Cardiac fibroblast (primary cell): ENCODE measurements at regions not wholly inside any gene's neighbourhood (a gene's known extent, or its start where the extent isn't known, plus 50 kb on each side); places are given as distances from the start of the nearest gene placed in this dataset.

Source experiments
- DNase-seq, 2 donors: peaks; one replicate each; pipeline versions ENCODE4 v3.0.0 to v3.0.0-alpha.2; 2010; ENCODE audit warnings: low read depth in 2 of 2
- H3K4me3 ChIP-seq, 2 donors: replicated peaks in 1 of 2; 1 replicate in 1 of 2; 2 replicates in 1 of 2; pipeline ENCODE4 v1.5.1; 2011; ENCODE audit warnings: low read depth in 2 of 2, low read length in 2 of 2, mild to moderate bottlenecking in 2 of 2, moderate library complexity in 1 of 2
- CTCF ChIP-seq: IDR thresholded peaks from one replicate; pipeline ENCODE4 v1.5.1; 2011; ENCODE audit warnings: low read depth, mild to moderate bottlenecking, low read length, inconsistent platforms

GRCh38 chr11:62073061-62073460, 50.8 kb upstream of the INCENP start:
- no peak for TF ChIP-seq CTCF
- DNase-seq = no peak
- no peak overlapping the region for H3K4me3 ChIP-seq

GRCh38 chr11:62071408-62071807, 52.4 kb upstream of the INCENP start:
- peak in 1 of 2 donors; percentile 17 for DNase-seq
- TF ChIP-seq CTCF = no peak
- H3K4me3 ChIP-seq = no peak overlapping the region

GRCh38 chr11:62069986-62070919, 53.6 kb upstream of the INCENP start:
- DNase-seq = no peak
- TF ChIP-seq CTCF = no peak
- H3K4me3 ChIP-seq = no peak overlapping the region

GRCh38 chr11:62069374-62069773, 54.4 kb upstream of the INCENP start:
- no peak overlapping the region for H3K4me3 ChIP-seq
- no peak for TF ChIP-seq CTCF
- no peak for DNase-seq

- H3K4me3 ChIP-seq = no peak overlapping the region
- TF ChIP-seq CTCF = no peak
- no peak for DNase-seq
Observed at GRCh38 chr11:62068730-62069129, 55.1 kb upstream of the INCENP start.

DNA sequence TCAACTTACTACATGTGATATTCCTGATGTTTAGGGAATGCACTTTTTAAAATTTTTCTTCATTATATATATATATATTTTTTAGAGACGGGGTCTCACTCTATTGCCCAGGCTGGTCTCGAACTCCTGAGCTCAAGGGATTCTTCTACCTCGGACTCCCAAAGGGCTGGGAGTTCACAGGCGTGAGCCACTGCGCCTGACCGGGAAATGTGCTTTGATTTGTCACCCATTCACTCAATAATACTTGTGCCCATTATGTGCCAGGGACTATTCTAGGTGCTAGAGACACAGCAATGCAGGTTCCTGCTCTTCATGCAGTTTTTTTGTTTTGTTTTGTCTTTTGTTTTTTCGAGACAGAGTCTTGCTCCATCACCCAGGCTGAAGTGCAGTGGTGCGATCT, 56.1 kb upstream of the INCENP start:
- DNase-seq = no peak
- no peak for TF ChIP-seq CTCF
- H3K4me3 ChIP-seq = no peak overlapping the region
